OCI-LY1 (cell line): ENCODE measurements at regions not wholly inside any gene's neighbourhood (a gene's known extent, or its start where the extent isn't known, plus 50 kb on each side); places are given as distances from the start of the nearest gene placed in this dataset.

Experiments used
- EZH2 ChIP-seq: fragments of 200-600 bp; sonication (generic), shearing (Covaris generic); IDR thresholded peaks from 2 replicates; pipeline ENCODE4 v1.8.0; 2017; ENCODE audit warnings: borderline replicate concordance, mixed run types, mild to moderate bottlenecking, antibody characterized with exemption, low read length, moderate library complexity, mixed read lengths
- TF ChIP-seq, protein P1 (sequence below): fragments of 200-600 bp; sonication (generic), shearing (Covaris generic); IDR thresholded peaks from 2 replicates; pipeline ENCODE4 v1.5.1; 2017; ENCODE audit warnings: mild to moderate bottlenecking, antibody characterized with exemption, low read length, moderate library complexity, mixed read lengths

DNA sequence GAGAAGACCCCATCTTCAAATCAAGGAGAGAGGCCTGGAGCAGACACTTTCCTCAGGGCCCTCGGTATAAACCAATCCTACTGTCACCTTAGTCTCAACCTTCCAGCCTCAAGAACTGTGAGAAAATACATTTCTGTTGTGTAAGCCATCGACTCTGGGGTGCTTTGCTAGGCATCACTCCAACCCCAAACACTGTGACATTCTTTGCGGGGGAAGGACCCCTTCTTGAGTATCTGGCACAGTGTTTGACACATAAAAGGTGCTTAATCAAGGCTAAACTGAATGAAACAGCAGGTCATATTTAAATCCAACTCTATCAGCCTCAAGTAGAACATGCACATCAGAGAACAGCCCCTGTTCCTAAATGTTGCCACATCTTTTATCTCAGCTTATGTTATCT is 558.1 kb downstream of the INSC start:
- TF ChIP-seq, protein P1, sequence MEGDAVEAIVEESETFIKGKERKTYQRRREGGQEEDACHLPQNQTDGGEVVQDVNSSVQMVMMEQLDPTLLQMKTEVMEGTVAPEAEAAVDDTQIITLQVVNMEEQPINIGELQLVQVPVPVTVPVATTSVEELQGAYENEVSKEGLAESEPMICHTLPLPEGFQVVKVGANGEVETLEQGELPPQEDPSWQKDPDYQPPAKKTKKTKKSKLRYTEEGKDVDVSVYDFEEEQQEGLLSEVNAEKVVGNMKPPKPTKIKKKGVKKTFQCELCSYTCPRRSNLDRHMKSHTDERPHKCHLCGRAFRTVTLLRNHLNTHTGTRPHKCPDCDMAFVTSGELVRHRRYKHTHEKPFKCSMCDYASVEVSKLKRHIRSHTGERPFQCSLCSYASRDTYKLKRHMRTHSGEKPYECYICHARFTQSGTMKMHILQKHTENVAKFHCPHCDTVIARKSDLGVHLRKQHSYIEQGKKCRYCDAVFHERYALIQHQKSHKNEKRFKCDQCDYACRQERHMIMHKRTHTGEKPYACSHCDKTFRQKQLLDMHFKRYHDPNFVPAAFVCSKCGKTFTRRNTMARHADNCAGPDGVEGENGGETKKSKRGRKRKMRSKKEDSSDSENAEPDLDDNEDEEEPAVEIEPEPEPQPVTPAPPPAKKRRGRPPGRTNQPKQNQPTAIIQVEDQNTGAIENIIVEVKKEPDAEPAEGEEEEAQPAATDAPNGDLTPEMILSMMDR, result no peak
- TF ChIP-seq EZH2, result no peak
